IPS-18c (cell line): ENCODE measurements at regions not wholly inside any gene's neighbourhood (a gene's known extent, or its start where the extent isn't known, plus 50 kb on each side); places are given as distances from the start of the nearest gene placed in this dataset.
"Not testable (repeated sequence)": the region's sequence is repeated elsewhere in the genome, so short reads cannot be mapped to it uniquely, and the experiment has no call there.

Experiments used
- H3K4me3 ChIP-seq: 2 replicates; pipeline ENCODE4 v1.7.0; 2013; ENCODE audit warnings: low read depth, mild to moderate bottlenecking, low read length, moderate library complexity; ENCODE audit not compliant: insufficient read depth
- H3K9me3 ChIP-seq: one replicate; pipeline ENCODE4 v1.6.1; 2013; ENCODE audit warnings: mild to moderate bottlenecking, low read length, moderate library complexity; ENCODE audit not compliant: control insufficient read depth, insufficient read depth

DNA sequence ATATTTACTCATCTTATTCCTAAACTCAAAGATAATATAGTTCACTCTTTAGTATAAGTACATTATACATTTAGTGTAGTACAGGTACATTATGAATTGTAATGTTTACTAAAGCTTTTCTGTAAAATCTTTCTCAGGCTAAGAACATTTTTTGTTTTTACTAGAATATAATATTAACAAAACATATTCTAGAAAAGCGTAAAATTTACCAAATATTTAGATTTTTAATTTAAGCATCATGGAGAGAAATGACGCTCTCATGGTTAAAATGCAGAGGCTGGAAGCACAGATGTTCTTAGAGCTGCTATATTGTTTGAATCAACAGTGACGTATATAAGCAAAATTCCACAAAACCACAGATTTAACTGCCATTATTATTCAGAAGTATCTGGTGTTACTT lies 54.7 kb upstream of the NBPF15 start:
- H3K9me3 ChIP-seq, H3K4me3 ChIP-seq: not testable (repeated sequence)

DNA sequence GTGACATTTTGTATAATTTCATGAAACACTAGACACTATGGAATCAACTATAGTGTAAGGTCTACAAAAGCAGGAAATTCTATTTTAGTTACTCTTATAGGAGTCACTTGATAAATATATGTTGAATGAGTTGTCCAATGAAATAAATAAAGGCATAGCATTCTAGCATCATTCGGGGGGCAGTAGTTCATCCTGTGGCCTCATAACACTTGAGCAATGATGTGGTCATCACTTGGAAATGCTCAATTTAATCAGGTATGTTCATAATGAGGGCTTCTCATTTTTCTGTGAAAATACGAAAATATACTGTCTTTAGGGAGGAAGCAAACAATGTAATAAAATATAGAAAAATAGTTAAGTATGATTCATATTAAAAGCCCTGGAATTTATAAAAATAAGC lies 55.4 kb upstream of the NBPF15 start:
- H3K9me3 ChIP-seq, H3K4me3 ChIP-seq: not testable (repeated sequence)

DNA sequence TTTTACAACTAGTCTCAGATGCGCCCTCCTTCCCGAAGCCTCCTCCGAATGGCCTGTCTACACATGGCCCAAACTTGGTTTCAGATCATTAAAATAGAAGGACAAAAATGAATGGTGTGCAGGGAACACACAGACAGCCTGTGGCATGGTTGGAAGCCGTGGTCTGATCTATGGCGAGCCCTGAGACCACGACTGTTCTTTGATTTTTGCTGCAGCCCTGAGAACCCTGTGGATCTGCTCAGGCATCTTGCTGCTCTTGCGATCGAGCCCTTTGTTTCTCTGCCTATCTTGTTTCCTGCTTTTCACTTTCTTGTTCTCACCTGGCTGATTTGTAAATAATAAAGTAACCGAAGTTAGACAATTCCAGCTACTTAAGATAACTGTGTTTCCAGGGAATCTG lies 57.0 kb upstream of the NBPF15 start:
- H3K4me3 ChIP-seq, H3K9me3 ChIP-seq: not testable (repeated sequence)

DNA sequence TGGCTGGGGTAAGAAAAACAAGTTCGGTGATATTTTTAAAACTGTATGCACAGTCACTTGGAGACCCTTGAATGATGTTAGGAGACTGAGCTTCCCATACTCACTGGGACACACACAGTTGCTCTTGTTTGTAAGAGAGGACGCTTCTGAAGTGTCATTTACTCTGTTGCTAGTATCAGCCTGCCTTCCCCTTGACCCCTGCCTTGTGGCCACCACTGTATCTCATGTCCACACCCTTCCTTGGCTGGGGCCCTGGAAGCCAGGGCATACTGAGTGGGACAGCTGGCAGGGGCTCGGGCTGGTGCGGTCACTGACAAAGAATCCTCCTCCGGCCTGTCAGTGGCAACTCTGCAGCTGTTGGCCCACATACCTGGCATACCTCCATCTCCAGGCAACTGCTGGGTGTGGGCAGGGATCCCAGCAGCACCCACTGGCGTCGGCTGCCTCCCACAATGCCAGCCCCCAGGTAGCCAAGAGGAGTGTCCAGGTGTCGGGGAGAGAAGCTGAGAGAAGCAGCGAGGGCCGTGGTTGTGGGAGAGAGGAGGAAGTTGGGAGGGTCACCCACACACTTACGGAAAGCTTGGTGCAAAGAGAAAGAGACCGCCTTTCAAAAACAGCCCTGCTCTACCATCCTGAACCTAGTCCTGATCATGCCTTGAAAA lies 58.2 kb upstream of the NBPF15 start:
- not testable (repeated sequence) for H3K4me3 ChIP-seq, H3K9me3 ChIP-seq

DNA sequence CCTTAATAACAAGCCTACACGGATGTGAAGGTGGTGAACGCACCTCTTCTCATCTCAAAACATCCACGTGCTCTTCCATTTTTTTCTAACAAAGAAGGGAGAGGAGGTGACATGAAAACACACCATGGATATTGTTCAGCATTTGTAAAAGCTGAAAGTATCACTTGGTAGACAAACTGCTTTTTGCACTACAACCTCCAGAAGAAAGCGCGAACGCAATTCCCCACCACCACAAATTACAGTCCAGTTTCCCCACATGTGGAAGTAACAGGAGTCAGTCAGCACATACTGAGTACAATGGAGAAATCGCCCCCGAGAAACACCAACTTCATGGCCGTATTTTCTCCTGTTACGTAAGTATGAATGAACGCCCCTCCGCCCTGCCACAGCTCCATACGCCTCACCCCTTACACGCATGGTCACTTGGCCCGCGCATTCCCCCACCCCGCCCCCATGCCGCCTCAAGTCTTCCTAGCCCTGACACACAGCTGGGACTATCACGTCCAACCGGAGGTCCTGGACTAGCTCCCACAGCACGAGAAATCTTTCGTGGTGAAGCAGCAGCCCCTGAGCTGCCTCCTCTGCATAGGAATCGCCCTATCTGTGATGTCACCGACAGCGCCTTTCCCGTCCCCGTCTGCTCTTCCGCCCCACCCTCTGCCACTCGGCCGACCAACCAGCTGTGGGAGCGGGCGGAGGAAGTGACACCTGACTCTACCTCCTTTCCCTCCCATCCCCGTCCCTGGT lies 62.4 kb upstream of the NBPF15 start:
- peak overlapping the region; percentile 44; the same call in 1 of the 2 replicates for H3K4me3 ChIP-seq
- not testable (repeated sequence) for H3K9me3 ChIP-seq

DNA sequence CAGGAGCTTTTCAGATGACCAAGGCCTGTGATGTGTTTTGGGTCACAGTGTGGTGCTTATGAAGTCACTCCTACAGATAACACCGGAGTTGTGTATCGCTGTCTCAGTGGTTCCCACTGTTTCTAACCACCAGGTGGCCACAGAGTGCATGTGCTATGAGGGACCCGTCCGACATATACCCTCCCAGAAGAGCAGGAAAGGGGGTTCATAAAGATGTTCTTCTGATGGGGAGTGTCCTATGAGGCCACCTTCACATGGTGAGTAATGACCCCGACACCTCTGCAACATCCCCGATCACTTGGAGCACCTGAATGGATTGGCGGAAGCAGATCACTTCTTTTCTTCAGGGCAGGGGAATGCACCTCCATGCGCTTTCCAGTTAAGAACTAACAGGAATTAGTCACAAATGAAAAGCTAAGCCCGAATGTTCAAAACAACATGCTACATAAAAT lies 60.5 kb upstream of the PPIAL4F start:
- H3K4me3 ChIP-seq, H3K9me3 ChIP-seq: not testable (repeated sequence)

DNA sequence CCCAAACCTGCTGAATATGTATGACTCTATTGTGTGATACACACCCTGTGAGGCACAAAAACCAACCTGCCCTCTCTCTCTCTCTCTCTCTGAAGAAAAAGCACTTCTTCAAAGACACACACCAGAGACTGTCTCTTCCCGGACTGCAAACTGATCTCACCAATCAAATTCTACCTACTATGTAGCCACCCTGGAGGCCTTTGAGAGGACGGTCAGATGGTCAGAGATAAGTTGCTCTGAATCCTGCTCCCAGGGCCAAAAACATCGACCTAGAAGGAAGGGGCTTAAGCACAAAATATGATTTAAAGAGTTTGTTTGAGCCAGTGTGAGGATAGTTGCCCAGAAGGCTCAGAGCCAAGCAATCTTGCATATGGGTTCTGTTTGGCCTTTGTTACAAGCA lies 59.2 kb upstream of the PPIAL4F start:
- H3K9me3 ChIP-seq, H3K4me3 ChIP-seq: not testable (repeated sequence)

DNA sequence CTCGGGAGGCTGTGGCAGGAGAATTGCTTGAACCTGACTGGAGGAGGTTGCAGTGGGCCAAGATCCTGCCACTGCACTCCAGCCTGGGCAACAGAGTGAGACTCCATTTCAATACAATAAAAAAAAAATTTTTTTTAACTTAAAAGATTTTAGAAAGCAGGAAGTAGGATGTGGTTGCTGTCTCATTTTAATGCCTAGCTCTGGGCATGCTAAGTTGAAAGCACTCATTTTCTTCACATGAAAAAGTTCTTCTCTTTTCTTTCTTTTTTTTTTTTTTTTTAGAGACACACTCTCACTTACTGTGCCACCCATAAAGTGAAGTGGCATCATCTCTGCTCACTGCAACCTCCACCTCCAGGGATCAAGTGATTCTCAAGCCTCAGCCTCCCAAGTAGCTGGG lies 58.4 kb upstream of the PPIAL4F start:
- not testable (repeated sequence) for H3K4me3 ChIP-seq, H3K9me3 ChIP-seq

DNA sequence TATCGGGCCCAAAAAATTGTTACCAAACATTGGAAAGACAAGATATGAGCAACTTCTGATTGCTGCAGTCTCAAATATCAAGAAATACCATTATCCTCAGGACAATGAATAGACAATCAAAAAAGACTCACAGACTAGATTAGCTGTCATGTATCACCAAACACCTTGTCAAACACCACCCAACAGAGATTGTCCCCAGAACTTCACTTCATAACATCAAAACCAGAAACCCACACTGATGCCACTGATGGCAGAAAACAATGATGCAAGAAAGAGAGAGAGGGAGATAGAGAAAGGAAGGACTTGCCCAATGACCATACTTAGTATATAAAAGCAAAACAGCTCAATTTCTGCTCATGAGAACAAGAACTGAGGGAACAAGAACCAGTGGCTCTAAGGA lies 56.0 kb upstream of the PPIAL4F start:
- H3K4me3 ChIP-seq, result not testable (repeated sequence)

DNA sequence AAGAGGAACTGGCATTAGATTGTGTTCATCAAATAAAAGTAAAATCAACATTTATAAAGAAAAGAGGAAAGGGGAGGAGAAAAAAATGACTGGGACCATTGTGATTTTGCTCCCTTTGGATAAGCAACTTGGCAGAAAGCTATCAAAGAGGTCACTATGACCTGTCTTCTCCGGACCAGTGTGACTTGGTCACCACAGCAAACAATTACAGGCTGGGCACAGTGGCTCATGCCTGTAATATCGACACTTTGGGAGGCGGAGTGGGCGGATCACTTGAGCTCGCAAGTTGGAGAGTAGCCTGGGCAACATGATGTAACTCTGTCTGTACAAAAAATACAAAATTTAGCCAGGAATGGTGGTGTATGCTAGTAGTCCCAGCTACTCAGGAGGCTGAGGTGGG lies 55.5 kb upstream of the PPIAL4F start:
- H3K4me3 ChIP-seq, H3K9me3 ChIP-seq: not testable (repeated sequence)

More for the DNA sequence above, 56.0 kb upstream of the PPIAL4F start:
- H3K9me3 ChIP-seq, result not testable (repeated sequence)

DNA sequence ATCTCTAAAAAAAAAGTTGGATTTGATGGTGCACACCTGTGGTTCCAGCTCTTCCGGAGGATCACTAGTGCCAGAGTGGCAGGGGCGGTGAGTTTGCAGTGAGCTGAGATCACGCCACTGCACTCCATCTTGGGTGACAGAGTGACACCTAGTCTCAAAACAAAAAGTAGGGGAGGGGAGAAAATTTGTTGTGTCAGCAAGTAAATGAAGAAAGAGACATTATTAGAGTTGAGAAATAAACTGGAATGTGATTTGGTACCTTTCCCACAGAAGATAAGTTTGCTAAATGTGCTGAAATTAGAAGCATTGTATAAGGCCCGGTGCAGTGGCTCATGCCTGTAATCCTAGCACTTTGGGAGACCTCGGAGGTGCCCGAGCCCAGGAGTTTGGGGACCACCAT lies 54.0 kb upstream of the PPIAL4F start:
- not testable (repeated sequence) for H3K4me3 ChIP-seq, H3K9me3 ChIP-seq

DNA sequence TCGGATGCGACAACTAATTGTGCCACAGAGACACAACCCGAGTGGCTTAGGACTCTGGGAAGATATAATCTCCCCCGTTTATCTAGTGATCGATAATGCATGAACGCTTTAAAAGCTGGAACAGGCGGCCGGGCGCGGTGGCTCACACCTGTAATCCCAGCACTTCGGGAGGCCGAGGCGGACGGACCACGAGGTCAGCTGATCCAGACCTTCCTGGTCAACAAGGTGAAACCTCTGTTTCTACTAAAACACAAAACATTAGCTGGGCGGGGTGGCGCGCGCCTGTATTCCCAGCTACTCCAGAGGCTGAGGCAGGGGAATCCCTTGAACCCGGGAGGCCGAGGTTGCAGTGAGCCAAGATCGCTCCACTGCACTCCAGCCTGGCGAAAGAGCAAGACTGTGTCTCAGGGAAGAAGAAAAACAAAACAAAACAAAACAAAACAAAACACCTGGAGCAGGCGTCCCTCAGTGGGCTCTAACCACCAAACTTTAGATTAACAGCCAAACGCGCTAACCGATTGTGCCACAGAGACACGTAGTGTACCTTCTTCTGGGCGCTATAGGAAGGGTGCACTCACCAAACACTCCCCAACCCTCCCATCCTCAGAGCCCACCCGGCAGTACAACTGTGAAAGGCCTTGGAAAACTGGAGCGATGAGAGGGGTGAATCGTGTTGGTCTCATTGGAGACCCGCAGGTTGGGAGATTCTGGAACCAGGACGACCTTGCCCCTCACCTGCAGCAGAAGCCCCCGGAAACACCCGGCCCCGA lies 53.3 kb upstream of the PPIAL4F start:
- not testable (repeated sequence) for H3K9me3 ChIP-seq, H3K4me3 ChIP-seq
